IPS DF 6.9 (cell line): ENCODE measurements at regions not wholly inside any gene's neighbourhood (a gene's known extent, or its start where the extent isn't known, plus 50 kb on each side); places are given as distances from the start of the nearest gene placed in this dataset.

Source experiments
- DNase-seq: peaks from one replicate; pipeline ENCODE4 v3.0.0-alpha.2; 2013; ENCODE audit warnings: low read depth, low spot score
- H3K27ac ChIP-seq: one replicate; pipeline ENCODE4 v1.5.1; 2013; ENCODE audit warnings: low read length, control low read depth
- H3K27me3 ChIP-seq: 2 replicates; pipeline ENCODE4 v1.6.1; 2013; ENCODE audit warnings: mild to moderate bottlenecking, low read length; ENCODE audit not compliant: control insufficient read depth, insufficient read depth
- H3K36me3 ChIP-seq: 2 replicates; pipeline ENCODE4 v1.6.1; 2013; ENCODE audit warnings: low read length; ENCODE audit not compliant: control insufficient read depth, insufficient read depth
- H3K4me1 ChIP-seq: 2 replicates; pipeline ENCODE4 v1.6.1; 2013; ENCODE audit warnings: low read length; ENCODE audit not compliant: control insufficient read depth, insufficient read depth
- H3K4me3 ChIP-seq: 2 replicates; pipeline ENCODE4 v1.5.1; 2013; ENCODE audit warnings: mild to moderate bottlenecking, low read length
- H3K9me3 ChIP-seq: 2 replicates; pipeline ENCODE4 v1.6.1; 2013; ENCODE audit warnings: low read length, inconsistent platforms; ENCODE audit not compliant: control insufficient read depth, insufficient read depth
- WGBS: extraction: QIAGEN DNeasy Blood & Tissue Kit; methylation state at CpG from one replicate; pipeline ENCODE4 v1.1.7; 2013; ENCODE audit warnings: mixed read lengths, missing lambda C conversion rate; ENCODE audit not compliant: insufficient read length, insufficient coverage; 5-methylcytosine and 5-hydroxymethylcytosine counted together

GRCh38 chr7:33821970-33822369 lies 83.4 kb upstream of the BMPER start:
- Histone ChIP-seq H3K9me3 (no peaks in the 10 kb centered on the region), H3K27me3 (no peaks in the 10 kb centered on the region), H3K36me3 (no peaks in the 10 kb centered on the region), H3K27ac (no peak overlapping the region), H3K4me3 (no peak overlapping the region), H3K4me1 (no peaks in the 10 kb centered on the region)
- no CpG with 5 or more reads among the region's 2 CpGs for WGBS
- no peak for DNase-seq

- no peak for DNase-seq
- Histone ChIP-seq H3K9me3 (no peaks in the 10 kb centered on the region), H3K36me3 (no peaks in the 10 kb centered on the region), H3K27me3 (no peaks in the 10 kb centered on the region), H3K27ac (no peak overlapping the region), H3K4me3 (no peak overlapping the region), H3K4me1 (no peaks in the 10 kb centered on the region)
- no CpG with 5 or more reads among the region's 5 CpGs for WGBS
These were observed 81.4 kb upstream of the BMPER start for GRCh38 chr7:33823913-33824312.

- no peaks in the 10 kb centered on the region for H3K9me3 ChIP-seq
- no CpG with 5 or more reads among the region's 4 CpGs for WGBS
- H3K36me3 ChIP-seq = no peaks in the 10 kb centered on the region
- no peak overlapping the region for H3K4me3 ChIP-seq
- H3K27ac ChIP-seq = no peak overlapping the region
- no peaks in the 10 kb centered on the region for H3K4me1 ChIP-seq
- no peak for DNase-seq
- H3K27me3 ChIP-seq = no peaks in the 10 kb centered on the region
These were observed 80.4 kb upstream of the BMPER start for GRCh38 chr7:33824911-33825459.

- Histone ChIP-seq H3K36me3 (no peaks in the 10 kb centered on the region), H3K27me3 (no peaks in the 10 kb centered on the region), H3K4me1 (no peaks in the 10 kb centered on the region), H3K27ac (no peak overlapping the region), H3K9me3 (no peaks in the 10 kb centered on the region), H3K4me3 (no peak overlapping the region)
- no CpG with 5 or more reads among the region's 1 CpG for WGBS
- no peak for DNase-seq
These were observed 79.7 kb upstream of the BMPER start for GRCh38 chr7:33825644-33826043.

- Histone ChIP-seq H3K27me3 (no peaks in the 10 kb centered on the region), H3K36me3 (no peaks in the 10 kb centered on the region), H3K27ac (no peak overlapping the region), H3K4me3 (no peak overlapping the region), H3K4me1 (no peaks in the 10 kb centered on the region), H3K9me3 (no peaks in the 10 kb centered on the region; the same call in 1 of the 2 replicates)
- no peak for DNase-seq
- whole genome bisulfite sequencing = no CpG with 5 or more reads among the region's 4 CpGs
These were observed 75.8 kb upstream of the BMPER start for GRCh38 chr7:33829536-33829935.

- no peak for DNase-seq
- Histone ChIP-seq H3K27me3 (no peaks in the 10 kb centered on the region), H3K36me3 (no peaks in the 10 kb centered on the region), H3K4me1 (no peaks in the 10 kb centered on the region), H3K4me3 (no peak overlapping the region), H3K27ac (no peak overlapping the region), H3K9me3 (no peaks in the 10 kb centered on the region; the same call in 1 of the 2 replicates)
- no CpG with 5 or more reads among the region's 10 CpGs for WGBS
These were observed 73.8 kb upstream of the BMPER start for GRCh38 chr7:33831389-33832141.

GRCh38 chr7:33832271-33832721 lies 73.0 kb upstream of the BMPER start:
- H3K36me3 ChIP-seq = no peaks in the 10 kb centered on the region
- WGBS = no CpG with 5 or more reads among the region's 7 CpGs

GRCh38 chr7:33836797-33837355 lies 68.5 kb upstream of the BMPER start:
- H3K4me3 ChIP-seq = no peak overlapping the region
- DNase-seq = peak; percentile 47
- no peaks in the 10 kb centered on the region for H3K36me3 ChIP-seq
- H3K27me3 ChIP-seq = no peaks in the 10 kb centered on the region
- H3K4me1 ChIP-seq = no peaks in the 10 kb centered on the region
- H3K27ac ChIP-seq = no peak overlapping the region
- no peaks in the 10 kb centered on the region; the same call in 1 of the 2 replicates for H3K9me3 ChIP-seq
- WGBS = no CpG with 5 or more reads among the region's 8 CpGs

More at GRCh38 chr7:33832271-33832721, 73.0 kb upstream of the BMPER start:
- no peaks in the 10 kb centered on the region for H3K4me1 ChIP-seq
- no peaks in the 10 kb centered on the region for H3K27me3 ChIP-seq
- no peaks in the 10 kb centered on the region; the same call in 1 of the 2 replicates for H3K9me3 ChIP-seq
- no peak for DNase-seq
- H3K27ac ChIP-seq = no peak overlapping the region
- H3K4me3 ChIP-seq = no peak overlapping the region

- Histone ChIP-seq H3K36me3 (no peaks in the 10 kb centered on the region), H3K27me3 (no peaks in the 10 kb centered on the region), H3K4me1 (no peaks in the 10 kb centered on the region), H3K27ac (no peak overlapping the region), H3K4me3 (no peak overlapping the region), H3K9me3 (no peaks in the 10 kb centered on the region; the same call in 1 of the 2 replicates)
- no peak for DNase-seq
- no CpG with 5 or more reads among the region's 14 CpGs for WGBS
These were observed 67.9 kb upstream of the BMPER start for GRCh38 chr7:33837356-33837851.

GRCh38 chr7:33841031-33841430 lies 64.3 kb upstream of the BMPER start:
- no CpG with 5 or more reads among the region's 1 CpG for WGBS
- no peaks in the 10 kb centered on the region for H3K27me3 ChIP-seq
- no peak for DNase-seq
- no peaks in the 10 kb centered on the region for H3K4me1 ChIP-seq
- H3K4me3 ChIP-seq = no peak overlapping the region
- no peak overlapping the region for H3K27ac ChIP-seq
- no peaks in the 10 kb centered on the region for H3K9me3 ChIP-seq
- no peaks in the 10 kb centered on the region for H3K36me3 ChIP-seq
